ENCODE measurements at regions not wholly inside any gene's neighbourhood (a gene's known extent, or its start where the extent isn't known, plus 50 kb on each side); places are given as distances from the start of the nearest gene placed in this dataset.

GRCh38 chr6:115770851-115771250 is 289.8 kb downstream of the FRK start:
- no peak for DNase-seq (ENCODE audit: low read depth)
- TF ChIP-seq CTCF (IDR thresholded peaks at IDR 0.05; ENCODE audit: low read length, missing control alignments): no peak
- no peak overlapping the region for H3K4me3 ChIP-seq (replicated peaks; ENCODE audit: low read depth, low read length)

GRCh38 chr6:115768500-115768899 is 292.2 kb downstream of the FRK start:
- no peak for DNase-seq (ENCODE audit: low read depth)
- TF ChIP-seq CTCF (IDR thresholded peaks at IDR 0.05; ENCODE audit: low read length, missing control alignments): no peak
- no peak overlapping the region for H3K4me3 ChIP-seq (replicated peaks; ENCODE audit: low read depth, low read length)

- no peak for TF ChIP-seq CTCF (IDR thresholded peaks at IDR 0.05; ENCODE audit: low read length, missing control alignments)
Observed at GRCh38 chr6:115767931-115768330, 292.8 kb downstream of the FRK start.

GRCh38 chr6:115766745-115767462 is 293.8 kb downstream of the FRK start:
- DNase-seq (ENCODE audit: low read depth): no peak
- no peak overlapping the region for H3K4me3 ChIP-seq (replicated peaks; ENCODE audit: low read depth, low read length)
- TF ChIP-seq CTCF (IDR thresholded peaks at IDR 0.05; ENCODE audit: low read length, missing control alignments): no peak

More at GRCh38 chr6:115767931-115768330, 292.8 kb downstream of the FRK start:
- DNase-seq (ENCODE audit: low read depth): no peak
- no peak overlapping the region for H3K4me3 ChIP-seq (replicated peaks; ENCODE audit: low read depth, low read length)

GRCh38 chr6:115765966-115766365 is 294.7 kb downstream of the FRK start:
- no peak for DNase-seq (ENCODE audit: low read depth)
- TF ChIP-seq CTCF (IDR thresholded peaks at IDR 0.05; ENCODE audit: low read length, missing control alignments): no peak
- no peak overlapping the region for H3K4me3 ChIP-seq (replicated peaks; ENCODE audit: low read depth, low read length)

GRCh38 chr6:115759051-115759450 is 301.6 kb downstream of the FRK start:
- H3K4me3 ChIP-seq (replicated peaks; ENCODE audit: low read depth, low read length): no peak overlapping the region
- no peak for TF ChIP-seq CTCF (IDR thresholded peaks at IDR 0.05; ENCODE audit: low read length, missing control alignments)

GRCh38 chr6:115753446-115753845 is 307.2 kb downstream of the FRK start:
- no peak overlapping the region for H3K4me3 ChIP-seq (replicated peaks; ENCODE audit: low read depth, low read length)
- DNase-seq (ENCODE audit: low read depth): no peak
- no peak for TF ChIP-seq CTCF (IDR thresholded peaks at IDR 0.05; ENCODE audit: low read length, missing control alignments)

More at GRCh38 chr6:115759051-115759450, 301.6 kb downstream of the FRK start:
- no peak for DNase-seq (ENCODE audit: low read depth)
